ENCODE measurements at regions not wholly inside any gene's neighbourhood (a gene's known extent, or its start where the extent isn't known, plus 50 kb on each side); places are given as distances from the start of the nearest gene placed in this dataset.

GRCh38 chr20:55583036-55583435 is 422.3 kb downstream of the CBLN4 start:
- no peak for DNase-seq
- no peak overlapping the region for H3K4me3 Mint-ChIP-seq

More at GRCh38 chr20:55583036-55583435, 422.3 kb downstream of the CBLN4 start:
- H3K4me2 ChIP-seq (ENCODE audit: insufficient read depth, insufficient read length, low read length): no peak overlapping the region
- no peak overlapping the region for H4K91ac ChIP-seq (ENCODE audit: insufficient read length, low read depth, low read length)
- H2AK5ac ChIP-seq (ENCODE audit: insufficient read length, low read length): no peak overlapping the region
- peaks cover 0 to 1% (median 0%) of the 10 kb centered on the region in 3 experiments; a peak in 1 of 7 replicates for H3K36me3 Mint-ChIP-seq (ENCODE audit: insufficient read depth in 1 of 3, low read depth in 3 of 3)
- no peak overlapping the region for H4K8ac ChIP-seq (replicated peaks; ENCODE audit: insufficient read length, low read depth, low read length)
- H3K56ac ChIP-seq (ENCODE audit: insufficient read length, low read depth, low read length): no peak overlapping the region
- H4K5ac ChIP-seq (ENCODE audit: insufficient read length, low read depth, low read length): no peak overlapping the region
- H3K9ac ChIP-seq (ENCODE audit: extremely low read depth, insufficient read length, low read length): no peak overlapping the region
- H2BK5ac ChIP-seq (ENCODE audit: insufficient read length, low read length): no peak overlapping the region
- H3K14ac ChIP-seq (ENCODE audit: insufficient read depth, low read length): no peak overlapping the region
- no peak overlapping the region for H2BK12ac ChIP-seq (ENCODE audit: insufficient read length, low read depth, low read length)
- H3K18ac ChIP-seq (ENCODE audit: insufficient read length, low read depth, low read length): no peak overlapping the region
- TF ChIP-seq CTCF (conservative IDR thresholded peaks at IDR 0.05): no peak
- H3K27me3 Mint-ChIP-seq (ENCODE audit: low read depth): no peaks in the 10 kb centered on the region
- H3K79me1 ChIP-seq (ENCODE audit: insufficient read depth, low read depth, low read length, poor library complexity, severe bottlenecking): no peaks in the 10 kb centered on the region
- peaks cover 36 to 37% of the 10 kb centered on the region in 2 experiments for H3K4me1 Mint-ChIP-seq
- no peak overlapping the region for H2BK120ac ChIP-seq (ENCODE audit: low read depth, low read length, poor library complexity, severe bottlenecking)
- no peaks in the 10 kb centered on the region for H3K9me3 Mint-ChIP-seq
- no peak overlapping the region for H2BK20ac ChIP-seq (ENCODE audit: low read depth, low read length, poor library complexity, severe bottlenecking)
- H3T11ph ChIP-seq (ENCODE audit: low read length): no peak overlapping the region
- H3K9me3 ChIP-seq (ENCODE audit: control insufficient read depth, low read depth, low read length): no peaks in the 10 kb centered on the region
- no CpG with 5 or more reads among the region's 1 CpG for WGBS (ENCODE audit: extremely low coverage, insufficient read length, low lambda C conversion rate)
- H2AFZ ChIP-seq (ENCODE audit: low read length): no peak overlapping the region
- H2BK15ac ChIP-seq (ENCODE audit: low read depth, low read length): no peak overlapping the region
- H3K23me2 ChIP-seq (ENCODE audit: insufficient read length, low read depth, low read length, poor library complexity, severe bottlenecking): no peaks in the 10 kb centered on the region
- no peak overlapping the region for H3K23ac ChIP-seq (ENCODE audit: insufficient read length, low read depth, low read length)
- H3K27ac Mint-ChIP-seq: no peak overlapping the region; a peak in 1 of 7 replicates
- H4K20me1 ChIP-seq (ENCODE audit: control insufficient read depth, insufficient read depth, insufficient read length): no peaks in the 10 kb centered on the region
- no peak overlapping the region for H3K27ac ChIP-seq (ENCODE audit: insufficient read length, low read depth, low read length)
- no peaks in the 10 kb centered on the region for H3K79me2 ChIP-seq (ENCODE audit: insufficient read depth, low read length)
- H3K4ac ChIP-seq (ENCODE audit: low read depth, low read length): no peak overlapping the region
- peaks cover 6% of the 10 kb centered on the region; the same call in 1 of the 2 replicates for H3K4me1 ChIP-seq (ENCODE audit: insufficient read depth, low read length)
- no peaks in the 10 kb centered on the region for H3K27me3 ChIP-seq (ENCODE audit: insufficient read depth, low read length)

Data from H9 (cell line).